ENCODE measurements at regions not wholly inside any gene's neighbourhood (a gene's known extent, or its start where the extent isn't known, plus 50 kb on each side); places are given as distances from the start of the nearest gene placed in this dataset.

DNA sequence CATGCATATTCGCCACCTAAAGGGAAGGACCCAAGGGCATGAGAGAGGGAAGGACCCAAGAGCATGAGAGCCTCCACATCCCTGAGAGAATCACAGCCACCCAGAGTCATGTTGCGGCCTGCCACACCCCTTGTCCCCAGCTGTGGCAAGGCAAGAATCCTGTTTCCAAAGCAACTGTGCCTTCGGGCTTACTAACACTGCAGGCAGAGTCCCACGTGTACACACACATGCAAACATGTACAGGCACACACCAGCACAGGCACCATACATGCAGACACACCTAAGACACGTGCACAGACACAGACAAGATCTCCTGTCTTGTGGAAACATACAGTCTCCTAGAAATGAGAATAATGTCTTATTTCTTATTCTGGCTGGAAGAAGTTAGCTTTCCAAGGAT, 92.4 kb upstream of the CDYL2 start:
- TF ChIP-seq POLR2AphosphoS5 (IDR thresholded peaks at IDR 0.05; ENCODE audit: low read depth, low read length) (no peak), TAF1 (IDR thresholded peaks at IDR 0.05; ENCODE audit: borderline replicate concordance, insufficient read depth, low read length) (no peak)
